NCI-H2081 treated with DMSO at 0.1 percent for 48 hours (cell line): ENCODE measurements at regions not wholly inside any gene's neighbourhood (a gene's known extent, or its start where the extent isn't known, plus 50 kb on each side); places are given as distances from the start of the nearest gene placed in this dataset.

ENCODE experiments used
- DNase-seq: peaks from one replicate; lab custom pipeline; 2025; lab: John Stamatoyannopoulos, UW

GRCh38 chr5:56545016-56545415 lies 270.3 kb upstream of the MAP3K1 start:
- no peak for DNase-seq

GRCh38 chr5:56543441-56544388 lies 271.6 kb upstream of the MAP3K1 start:
- no peak for DNase-seq

- no peak for DNase-seq
Observed at GRCh38 chr5:56540266-56540665, 275.1 kb upstream of the MAP3K1 start.

- DNase-seq = no peak
Observed at GRCh38 chr5:56538580-56538979, 276.8 kb upstream of the MAP3K1 start.

GRCh38 chr5:56535347-56535746 lies 280.0 kb upstream of the MAP3K1 start:
- no peak for DNase-seq

GRCh38 chr5:56534102-56534829 lies 281.1 kb upstream of the MAP3K1 start:
- no peak for DNase-seq

- no peak for DNase-seq
Observed at GRCh38 chr5:56532466-56532865, 282.9 kb upstream of the MAP3K1 start.

- no peak for DNase-seq
Observed at GRCh38 chr5:56530626-56531138, 284.7 kb upstream of the MAP3K1 start.

- no peak for DNase-seq
Observed at GRCh38 chr5:56529666-56530430, 285.5 kb upstream of the MAP3K1 start.

GRCh38 chr5:56527174-56527573 lies 288.2 kb upstream of the MAP3K1 start:
- no peak for DNase-seq

GRCh38 chr5:56525113-56525512 lies 290.2 kb upstream of the MAP3K1 start:
- DNase-seq = no peak

- no peak for DNase-seq
Observed at GRCh38 chr5:56523790-56524575, 290.9 kb upstream of the ANKRD55 start.

GRCh38 chr5:56522960-56523359 lies 289.8 kb upstream of the ANKRD55 start:
- DNase-seq = no peak

GRCh38 chr5:56522169-56522568 lies 289.0 kb upstream of the ANKRD55 start:
- DNase-seq = no peak

GRCh38 chr5:56520986-56521730 lies 288.0 kb upstream of the ANKRD55 start:
- DNase-seq = no peak

- no peak for DNase-seq
Observed at GRCh38 chr5:56518820-56519219, 285.7 kb upstream of the ANKRD55 start.

- DNase-seq = no peak
Observed at GRCh38 chr5:56517011-56517416, 283.9 kb upstream of the ANKRD55 start.

- DNase-seq = no peak
Observed at GRCh38 chr5:56516441-56516840, 283.3 kb upstream of the ANKRD55 start.

GRCh38 chr5:56516035-56516434 lies 282.9 kb upstream of the ANKRD55 start:
- no peak for DNase-seq

- DNase-seq = no peak
Observed at GRCh38 chr5:56515011-56515410, 281.9 kb upstream of the ANKRD55 start.

GRCh38 chr5:56514245-56514644 lies 281.1 kb upstream of the ANKRD55 start:
- DNase-seq = no peak
